VCaP (cell line): ENCODE measurements at regions not wholly inside any gene's neighbourhood (a gene's known extent, or its start where the extent isn't known, plus 50 kb on each side); places are given as distances from the start of the nearest gene placed in this dataset.

Experiments
- H3K27ac ChIP-seq: fragments of 450-650 bp; 2 replicates; pipeline ENCODE4 v1.5.1; 2017
- TF ChIP-seq, protein P1 (sequence below): fragments of 450-650 bp; conservative IDR thresholded peaks from 2 replicates; pipeline ENCODE4 v1.5.1; 2017; ENCODE audit warnings: mild to moderate bottlenecking, moderate library complexity

DNA sequence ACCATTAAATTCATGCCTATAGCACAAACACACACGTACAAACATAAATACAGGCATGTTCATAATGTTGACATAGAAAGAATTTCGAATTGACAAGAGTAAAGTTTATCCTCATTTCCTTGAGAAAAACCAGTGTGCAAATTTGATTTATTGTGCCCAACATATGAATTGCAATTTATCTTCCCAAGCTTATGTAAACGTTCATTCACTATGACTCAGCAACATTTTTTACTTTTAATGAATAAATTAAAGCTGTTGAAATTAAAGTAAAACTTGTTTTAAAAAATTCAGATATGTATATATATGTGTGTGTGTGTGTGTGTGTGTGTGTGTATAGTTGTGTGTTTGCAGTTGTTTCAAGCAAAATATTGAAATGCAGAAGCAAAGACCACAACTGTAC lies 1067.9 kb downstream of the BRINP3 start:
- TF ChIP-seq, protein P1, sequence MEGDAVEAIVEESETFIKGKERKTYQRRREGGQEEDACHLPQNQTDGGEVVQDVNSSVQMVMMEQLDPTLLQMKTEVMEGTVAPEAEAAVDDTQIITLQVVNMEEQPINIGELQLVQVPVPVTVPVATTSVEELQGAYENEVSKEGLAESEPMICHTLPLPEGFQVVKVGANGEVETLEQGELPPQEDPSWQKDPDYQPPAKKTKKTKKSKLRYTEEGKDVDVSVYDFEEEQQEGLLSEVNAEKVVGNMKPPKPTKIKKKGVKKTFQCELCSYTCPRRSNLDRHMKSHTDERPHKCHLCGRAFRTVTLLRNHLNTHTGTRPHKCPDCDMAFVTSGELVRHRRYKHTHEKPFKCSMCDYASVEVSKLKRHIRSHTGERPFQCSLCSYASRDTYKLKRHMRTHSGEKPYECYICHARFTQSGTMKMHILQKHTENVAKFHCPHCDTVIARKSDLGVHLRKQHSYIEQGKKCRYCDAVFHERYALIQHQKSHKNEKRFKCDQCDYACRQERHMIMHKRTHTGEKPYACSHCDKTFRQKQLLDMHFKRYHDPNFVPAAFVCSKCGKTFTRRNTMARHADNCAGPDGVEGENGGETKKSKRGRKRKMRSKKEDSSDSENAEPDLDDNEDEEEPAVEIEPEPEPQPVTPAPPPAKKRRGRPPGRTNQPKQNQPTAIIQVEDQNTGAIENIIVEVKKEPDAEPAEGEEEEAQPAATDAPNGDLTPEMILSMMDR = no peak
- no peak overlapping the region for H3K27ac ChIP-seq

DNA sequence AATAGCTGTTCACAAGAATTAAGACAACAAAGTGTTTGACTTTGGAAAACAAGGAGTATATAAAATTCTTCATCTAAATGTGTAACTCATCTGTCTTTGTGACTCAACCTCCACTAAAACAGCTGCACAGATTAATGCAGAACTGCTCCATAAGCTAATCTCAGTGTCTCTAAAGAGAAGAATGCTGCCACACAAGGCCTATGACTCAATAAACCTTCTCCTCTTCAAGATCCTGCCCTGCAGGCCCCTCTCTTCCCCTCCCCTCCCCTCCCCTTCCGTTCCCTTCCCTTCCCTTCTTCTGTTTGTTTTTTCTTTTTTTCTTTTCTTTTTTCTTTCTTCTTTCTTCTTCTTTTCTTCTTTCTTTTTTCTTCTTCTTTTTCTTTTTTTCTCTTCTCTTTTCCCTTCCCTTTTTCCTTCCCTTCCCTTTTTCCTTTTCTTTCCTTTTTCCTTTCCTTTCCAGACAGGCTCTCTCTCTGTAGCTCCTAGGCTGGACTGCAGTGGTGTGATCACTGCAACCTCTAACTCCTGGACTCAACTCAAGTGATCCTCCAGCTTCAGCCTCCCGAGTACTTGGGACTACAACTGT lies 1052.8 kb downstream of the BRINP3 start:
- H3K27ac ChIP-seq = no peak overlapping the region
- TF ChIP-seq, protein P1 = no peak

- TF ChIP-seq, protein P1 = peak; percentile 75
- no peak overlapping the region for H3K27ac ChIP-seq
Observed at GRCh38 chr1:189429610-189430009, 1048.1 kb downstream of the BRINP3 start.

GRCh38 chr1:189431447-189431846 lies 1046.2 kb downstream of the BRINP3 start:
- no peak overlapping the region for H3K27ac ChIP-seq
- TF ChIP-seq, protein P1 = no peak

GRCh38 chr1:189432753-189433152 lies 1044.9 kb downstream of the BRINP3 start:
- TF ChIP-seq, protein P1 = no peak
- H3K27ac ChIP-seq = no peak overlapping the region

- TF ChIP-seq, protein P1 = no peak
- H3K27ac ChIP-seq = no peak overlapping the region
Observed at GRCh38 chr1:189434461-189434860, 1043.2 kb downstream of the BRINP3 start.

- TF ChIP-seq, protein P1 = no peak
Observed at GRCh38 chr1:189435398-189435797, 1042.3 kb downstream of the BRINP3 start.

More at GRCh38 chr1:189435398-189435797, 1042.3 kb downstream of the BRINP3 start:
- no peak overlapping the region for H3K27ac ChIP-seq
